Loucy (cell line): ENCODE measurements at regions not wholly inside any gene's neighbourhood (a gene's known extent, or its start where the extent isn't known, plus 50 kb on each side); places are given as distances from the start of the nearest gene placed in this dataset.
"Not testable (repeated sequence)": the region's sequence is repeated elsewhere in the genome, so short reads cannot be mapped to it uniquely, and the experiment has no call there.

Experiments
- EZH2phosphoT487 ChIP-seq: fragments of 200-600 bp; IDR thresholded peaks from 2 replicates; pipeline ENCODE4 v1.6.1; 2018; ENCODE audit warnings: antibody characterized with exemption, mild to moderate bottlenecking, moderate library complexity, borderline replicate concordance
- TF ChIP-seq, protein P1 (sequence below): fragments of 200-600 bp; sonication (generic); conservative IDR thresholded peaks from 2 replicates; pipeline ENCODE4 v1.5.1; 2014; ENCODE audit warnings: mild to moderate bottlenecking, antibody characterized with exemption, low read length

DNA sequence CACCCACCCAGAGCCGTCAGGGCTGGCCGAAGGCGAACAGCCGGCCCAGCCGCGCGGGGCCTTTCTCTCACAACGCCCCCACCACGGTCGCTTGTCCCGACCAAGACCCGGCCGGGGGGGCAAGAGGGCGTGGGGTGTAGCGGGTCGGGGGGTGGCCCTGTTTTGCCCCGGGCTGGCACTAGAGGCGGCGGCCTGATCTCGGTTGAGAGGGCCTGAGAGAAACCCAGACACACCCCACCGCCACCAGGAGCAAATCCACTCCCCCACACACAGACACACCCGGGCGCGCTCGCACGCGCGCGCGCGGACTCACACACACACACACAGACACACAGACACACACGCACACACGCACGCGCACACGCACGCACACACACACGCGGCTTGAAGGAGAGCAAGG lies 97.8 kb upstream of the RHOU start:
- TF ChIP-seq, protein P1, sequence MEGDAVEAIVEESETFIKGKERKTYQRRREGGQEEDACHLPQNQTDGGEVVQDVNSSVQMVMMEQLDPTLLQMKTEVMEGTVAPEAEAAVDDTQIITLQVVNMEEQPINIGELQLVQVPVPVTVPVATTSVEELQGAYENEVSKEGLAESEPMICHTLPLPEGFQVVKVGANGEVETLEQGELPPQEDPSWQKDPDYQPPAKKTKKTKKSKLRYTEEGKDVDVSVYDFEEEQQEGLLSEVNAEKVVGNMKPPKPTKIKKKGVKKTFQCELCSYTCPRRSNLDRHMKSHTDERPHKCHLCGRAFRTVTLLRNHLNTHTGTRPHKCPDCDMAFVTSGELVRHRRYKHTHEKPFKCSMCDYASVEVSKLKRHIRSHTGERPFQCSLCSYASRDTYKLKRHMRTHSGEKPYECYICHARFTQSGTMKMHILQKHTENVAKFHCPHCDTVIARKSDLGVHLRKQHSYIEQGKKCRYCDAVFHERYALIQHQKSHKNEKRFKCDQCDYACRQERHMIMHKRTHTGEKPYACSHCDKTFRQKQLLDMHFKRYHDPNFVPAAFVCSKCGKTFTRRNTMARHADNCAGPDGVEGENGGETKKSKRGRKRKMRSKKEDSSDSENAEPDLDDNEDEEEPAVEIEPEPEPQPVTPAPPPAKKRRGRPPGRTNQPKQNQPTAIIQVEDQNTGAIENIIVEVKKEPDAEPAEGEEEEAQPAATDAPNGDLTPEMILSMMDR = not testable (repeated sequence)
- TF ChIP-seq EZH2phosphoT487 = not testable (repeated sequence)
